ENCODE measurements at regions not wholly inside any gene's neighbourhood (a gene's known extent, or its start where the extent isn't known, plus 50 kb on each side); places are given as distances from the start of the nearest gene placed in this dataset.

GRCh38 chr20:60447703-60448102, 489.5 kb downstream of the CDH26 start:
- Histone ChIP-seq H3K79me2 (ENCODE audit: insufficient read depth, low read length) (no peaks in the 10 kb centered on the region), H3K9ac (ENCODE audit: low read length) (no peak overlapping the region), H2AFZ (ENCODE audit: low read depth, low read length, severe bottlenecking) (no peak overlapping the region), H3K36me3 (ENCODE audit: low read length) (no peaks in the 10 kb centered on the region), H3K9me2 (replicated peaks; ENCODE audit: insufficient read depth, low read length) (no peaks in the 10 kb centered on the region), H3F3A (ENCODE audit: insufficient read depth) (no peaks in the 10 kb centered on the region), H3K27me3 (ENCODE audit: low read length) (no peaks in the 10 kb centered on the region), H3K4me3 (ENCODE audit: insufficient read depth, low read length, poor library complexity, severe bottlenecking) (no peak overlapping the region), H3K27ac (ENCODE audit: low read depth, low read length) (no peak overlapping the region), H3K4me2 (ENCODE audit: low read depth, low read length, poor library complexity, severe bottlenecking) (no peak overlapping the region), H3K9me3 (ENCODE audit: insufficient read depth, low read length) (no peaks in the 10 kb centered on the region), H4K20me1 (ENCODE audit: low read depth, low read length) (no peaks in the 10 kb centered on the region)
- no peak for TF ChIP-seq CTCF (IDR thresholded peaks at IDR 0.05; ENCODE audit: insufficient read depth, low read length, poor library complexity, severe bottlenecking)
- TF ChIP-seq EZH2phosphoT487 (conservative IDR thresholded peaks at IDR 0.05; ENCODE audit: low read length), result no peak

- no peaks in the 10 kb centered on the region for H3F3A ChIP-seq (ENCODE audit: insufficient read depth)
- H3K4me3 ChIP-seq (ENCODE audit: insufficient read depth, low read length, poor library complexity, severe bottlenecking), result no peak overlapping the region
- no peak overlapping the region for H3K4me2 ChIP-seq (ENCODE audit: low read depth, low read length, poor library complexity, severe bottlenecking)
- no peaks in the 10 kb centered on the region for H3K9me2 ChIP-seq (replicated peaks; ENCODE audit: insufficient read depth, low read length)
- no peaks in the 10 kb centered on the region for H3K36me3 ChIP-seq (ENCODE audit: low read length)
- no peak overlapping the region for H3K27ac ChIP-seq (ENCODE audit: low read depth, low read length)
- H3K9me3 ChIP-seq (ENCODE audit: insufficient read depth, low read length), result no peaks in the 10 kb centered on the region
- no peak overlapping the region for H2AFZ ChIP-seq (ENCODE audit: low read depth, low read length, severe bottlenecking)
- H3K27me3 ChIP-seq (ENCODE audit: low read length), result no peaks in the 10 kb centered on the region
- H3K9ac ChIP-seq (ENCODE audit: low read length), result no peak overlapping the region
- TF ChIP-seq EZH2phosphoT487 (conservative IDR thresholded peaks at IDR 0.05; ENCODE audit: low read length) (no peak), CTCF (IDR thresholded peaks at IDR 0.05; ENCODE audit: insufficient read depth, low read length, poor library complexity, severe bottlenecking) (no peak)
- H3K79me2 ChIP-seq (ENCODE audit: insufficient read depth, low read length), result no peaks in the 10 kb centered on the region
- H4K20me1 ChIP-seq (ENCODE audit: low read depth, low read length), result no peaks in the 10 kb centered on the region
Observed at GRCh38 chr20:60453388-60454246, 495.4 kb downstream of the CDH26 start.

GRCh38 chr20:60454491-60454890, 496.3 kb downstream of the CDH26 start:
- H3F3A ChIP-seq (ENCODE audit: insufficient read depth), result no peaks in the 10 kb centered on the region
- H3K9ac ChIP-seq (ENCODE audit: low read length), result no peak overlapping the region
- H2AFZ ChIP-seq (ENCODE audit: low read depth, low read length, severe bottlenecking), result no peak overlapping the region
- H3K9me3 ChIP-seq (ENCODE audit: insufficient read depth, low read length), result no peaks in the 10 kb centered on the region
- H4K20me1 ChIP-seq (ENCODE audit: low read depth, low read length), result no peaks in the 10 kb centered on the region
- no peak for TF ChIP-seq EZH2phosphoT487 (conservative IDR thresholded peaks at IDR 0.05; ENCODE audit: low read length)
- TF ChIP-seq CTCF (IDR thresholded peaks at IDR 0.05; ENCODE audit: insufficient read depth, low read length, poor library complexity, severe bottlenecking), result no peak
- no peak overlapping the region for H3K27ac ChIP-seq (ENCODE audit: low read depth, low read length)
- no peaks in the 10 kb centered on the region for H3K9me2 ChIP-seq (replicated peaks; ENCODE audit: insufficient read depth, low read length)
- H3K4me3 ChIP-seq (ENCODE audit: insufficient read depth, low read length, poor library complexity, severe bottlenecking), result no peak overlapping the region
- H3K4me2 ChIP-seq (ENCODE audit: low read depth, low read length, poor library complexity, severe bottlenecking), result no peak overlapping the region
- H3K27me3 ChIP-seq (ENCODE audit: low read length), result no peaks in the 10 kb centered on the region
- no peaks in the 10 kb centered on the region for H3K36me3 ChIP-seq (ENCODE audit: low read length)
- H3K79me2 ChIP-seq (ENCODE audit: insufficient read depth, low read length), result no peaks in the 10 kb centered on the region
